Gastrocnemius medialis (tissue), 4 donors: ENCODE measurements at regions not wholly inside any gene's neighbourhood (a gene's known extent, or its start where the extent isn't known, plus 50 kb on each side); places are given as distances from the start of the nearest gene placed in this dataset.
A peak's percentile ranks its signal among the peaks of the same experiment; 100 is the strongest.

Source experiments
- ATAC-seq, 2 donors: fragments of 150-250 bp; one replicate each; pipeline ENCODE4 v1.9.1; 2016
- DNase-seq, 2 donors: peaks; one replicate each; pipeline ENCODE4 v3.0.0-alpha.2; 2019
- H3K27ac ChIP-seq, 4 donors: fragments of 200-600 bp; sonication (generic); 1 replicate in 1 of 4; 2 replicates in 3 of 4; pipeline ENCODE4 v1.5.1; 2016 to 2018; ENCODE audit warnings: mild to moderate bottlenecking in 2 of 4, moderate library complexity in 1 of 4
- H3K27me3 ChIP-seq, 3 donors: fragments of 200-600 bp; sonication (generic) in 2 of 3; 1 replicate in 1 of 3; 2 replicates in 2 of 3; pipeline versions ENCODE4 v1.5.1 to v1.6.0; 2016 to 2019; ENCODE audit warnings: mild to moderate bottlenecking in 1 of 3, moderate library complexity in 1 of 3
- H3K36me3 ChIP-seq, 2 donors: fragments of 200-600 bp; sonication (generic) in 1 of 2; one replicate each; pipeline ENCODE4 v1.5.1; 2017 to 2018
- H3K4me1 ChIP-seq, 2 donors: fragments of 200-600 bp; sonication (generic) in 1 of 2; one replicate each; pipeline ENCODE4 v1.5.1; 2016 to 2017; ENCODE audit warnings: mild to moderate bottlenecking in 2 of 2
- H3K4me3 ChIP-seq, 4 donors: fragments of 200-600 bp; sonication (generic) in 3 of 4; 1 replicate in 1 of 4; 2 replicates in 3 of 4; pipeline ENCODE4 v1.5.1; 2016 to 2019; ENCODE audit warnings: mild to moderate bottlenecking in 2 of 4
- H3K9me3 ChIP-seq, 3 donors: fragments of 200-600 bp; sonication (generic) in 2 of 3; 1 replicate in 1 of 3; 2 replicates in 2 of 3; pipeline ENCODE4 v1.5.1; 2016 to 2019
- CTCF ChIP-seq, 5 experiments: fragments of 450-650 bp in 3 of 5; fragments of 200-600 bp in 2 of 5; sonication (generic) in 2 of 5; IDR thresholded peaks in 4 of 5; conservative IDR thresholded peaks in 1 of 5; 1 replicate in 4 of 5; 2 replicates in 1 of 5; pipeline ENCODE4 v1.5.1; 2016 to 2019; ENCODE audit warnings: antibody characterized with exemption in 5 of 5, mild to moderate bottlenecking in 3 of 5, moderate library complexity in 3 of 5
- POLR2A ChIP-seq, 2 donors: fragments of 450-650 bp; IDR thresholded peaks; one replicate each; pipeline ENCODE4 v1.6.1; 2017; ENCODE audit warnings: antibody characterized with exemption in 2 of 2, mild to moderate bottlenecking in 2 of 2, moderate library complexity in 2 of 2
- in situ Hi-C, 4 donors: fragments of 200-750 bp; cut with MboI; loops; one replicate each; pipeline versions ENCODE4 v1.15.0 to v1.8.0; 2017; ENCODE audit warnings: low sequenced_read_pairs in 4 of 4
- intact Hi-C: fragments of 100-400 bp; cut with DNase I; formaldehyde crosslinking; loops from one replicate; pipeline ENCODE4 v1.15.1; 2023; ENCODE audit warnings: low total_unique reads

- no peak for TF ChIP-seq POLR2A (IDR thresholded peaks at IDR 0.05)
- TF ChIP-seq CTCF (IDR thresholded peaks at IDR 0.05 in 4 of 5, conservative IDR thresholded peaks at IDR 0.05 in 1 of 5) = no peak
- intact Hi-C loops (no loop called here), in situ Hi-C loops (no loop called here)
Measured at GRCh38 chr1:162924179-162924578, 63.2 kb upstream of the CCDC190 start.

GRCh38 chr1:162922201-162922600 lies 61.2 kb upstream of the CCDC190 start:
- ATAC-seq (no peak), DNase-seq (no peak)
- H3K4me3 ChIP-seq = no peak overlapping the region
- H3K4me1 ChIP-seq = peaks cover 18 to 19% of the 10 kb centered on the region in 2 donors
- H3K27ac ChIP-seq = no peak overlapping the region
- H3K36me3 ChIP-seq = no peaks in the 10 kb centered on the region
- TF ChIP-seq CTCF (IDR thresholded peaks at IDR 0.05 in 4 of 5, conservative IDR thresholded peaks at IDR 0.05 in 1 of 5) = no peak
- no peak for TF ChIP-seq POLR2A (IDR thresholded peaks at IDR 0.05)
- intact Hi-C loops (no loop called here), in situ Hi-C loops (no loop called here)
- no peaks in the 10 kb centered on the region for H3K27me3 ChIP-seq
- H3K9me3 ChIP-seq = no peaks in the 10 kb centered on the region

More at GRCh38 chr1:162924179-162924578, 63.2 kb upstream of the CCDC190 start:
- DNase-seq (no peak), ATAC-seq (no peak)
- no peak overlapping the region for H3K27ac ChIP-seq
- H3K36me3 ChIP-seq = no peaks in the 10 kb centered on the region
- H3K9me3 ChIP-seq = no peaks in the 10 kb centered on the region
- no peak overlapping the region for H3K4me3 ChIP-seq
- no peaks in the 10 kb centered on the region for H3K27me3 ChIP-seq
- H3K4me1 ChIP-seq = peaks cover 19% of the 10 kb centered on the region in 2 donors

- in situ Hi-C loops (no loop called here), intact Hi-C loops (no loop called here)
- no peaks in the 10 kb centered on the region for H3K9me3 ChIP-seq
- H3K4me3 ChIP-seq = no peak overlapping the region
- no peak for TF ChIP-seq CTCF (IDR thresholded peaks at IDR 0.05 in 4 of 5, conservative IDR thresholded peaks at IDR 0.05 in 1 of 5)
- TF ChIP-seq POLR2A (IDR thresholded peaks at IDR 0.05) = no peak
- DNase-seq (peak in 1 of 2 donors; percentile 21), ATAC-seq (peak; percentile 66 to 87)
- H3K36me3 ChIP-seq = no peaks in the 10 kb centered on the region
- peaks cover 14% of the 10 kb centered on the region in 2 donors for H3K4me1 ChIP-seq
- no peaks in the 10 kb centered on the region for H3K27me3 ChIP-seq
- peak overlapping the region in 2 of 4 donors; percentile 15 to 24 for H3K27ac ChIP-seq
Measured at GRCh38 chr1:162921311-162921710, 60.3 kb upstream of the CCDC190 start.

GRCh38 chr1:162919034-162919433 lies 58.1 kb upstream of the CCDC190 start:
- no peaks in the 10 kb centered on the region for H3K27me3 ChIP-seq
- intact Hi-C loops = no loop called here
- no peak for ATAC-seq
- in situ Hi-C loops = no loop called here
- H3K4me3 ChIP-seq = no peak overlapping the region
- no peak for TF ChIP-seq POLR2A (IDR thresholded peaks at IDR 0.05)
- TF ChIP-seq CTCF (IDR thresholded peaks at IDR 0.05 in 4 of 5, conservative IDR thresholded peaks at IDR 0.05 in 1 of 5) = no peak
- no peak overlapping the region for H3K27ac ChIP-seq
- no peak for DNase-seq
- no peaks in the 10 kb centered on the region for H3K36me3 ChIP-seq
- H3K9me3 ChIP-seq = no peaks in the 10 kb centered on the region
- peaks cover 14% of the 10 kb centered on the region in 2 donors for H3K4me1 ChIP-seq

GRCh38 chr1:162918151-162918754 lies 57.3 kb upstream of the CCDC190 start:
- DNase-seq = no peak
- in situ Hi-C loops = no loop called here
- Histone ChIP-seq H3K4me1 (peaks cover 14% of the 10 kb centered on the region in 2 donors), H3K36me3 (no peaks in the 10 kb centered on the region), H3K4me3 (no peak overlapping the region), H3K9me3 (no peaks in the 10 kb centered on the region), H3K27ac (no peak overlapping the region), H3K27me3 (no peaks in the 10 kb centered on the region)
- intact Hi-C loops = no loop called here
- TF ChIP-seq CTCF (IDR thresholded peaks at IDR 0.05 in 4 of 5, conservative IDR thresholded peaks at IDR 0.05 in 1 of 5) (no peak), POLR2A (IDR thresholded peaks at IDR 0.05) (no peak)
- ATAC-seq = no peak
